ENCODE measurements at regions not wholly inside any gene's neighbourhood (a gene's known extent, or its start where the extent isn't known, plus 50 kb on each side); places are given as distances from the start of the nearest gene placed in this dataset.
A peak's percentile ranks its signal among the peaks of the same experiment; 100 is the strongest.

DNA sequence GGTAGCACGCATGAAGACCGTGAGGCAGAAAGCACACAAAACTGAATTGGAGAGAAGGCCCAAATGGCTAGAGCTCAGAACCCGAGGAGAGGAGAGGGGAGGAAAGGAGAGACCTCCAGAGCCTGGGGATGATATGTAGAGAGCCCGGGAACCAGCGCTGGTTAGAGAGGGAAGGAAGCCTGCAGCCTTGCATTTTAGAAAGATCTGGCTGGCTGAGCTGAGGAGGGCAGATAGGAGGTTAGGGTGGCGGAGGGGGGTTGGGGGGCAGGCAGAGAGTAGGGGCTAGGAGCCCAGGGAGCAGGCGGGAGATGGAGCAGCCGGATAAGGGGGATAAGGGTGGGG lies 127.2 kb downstream of the C9orf50 start:
- H3K27ac Mint-ChIP-seq (ENCODE audit: unreplicated experiment), result no peak overlapping the region
- no peak for DNase-seq (ENCODE audit: low read depth, low spot score)

DNA sequence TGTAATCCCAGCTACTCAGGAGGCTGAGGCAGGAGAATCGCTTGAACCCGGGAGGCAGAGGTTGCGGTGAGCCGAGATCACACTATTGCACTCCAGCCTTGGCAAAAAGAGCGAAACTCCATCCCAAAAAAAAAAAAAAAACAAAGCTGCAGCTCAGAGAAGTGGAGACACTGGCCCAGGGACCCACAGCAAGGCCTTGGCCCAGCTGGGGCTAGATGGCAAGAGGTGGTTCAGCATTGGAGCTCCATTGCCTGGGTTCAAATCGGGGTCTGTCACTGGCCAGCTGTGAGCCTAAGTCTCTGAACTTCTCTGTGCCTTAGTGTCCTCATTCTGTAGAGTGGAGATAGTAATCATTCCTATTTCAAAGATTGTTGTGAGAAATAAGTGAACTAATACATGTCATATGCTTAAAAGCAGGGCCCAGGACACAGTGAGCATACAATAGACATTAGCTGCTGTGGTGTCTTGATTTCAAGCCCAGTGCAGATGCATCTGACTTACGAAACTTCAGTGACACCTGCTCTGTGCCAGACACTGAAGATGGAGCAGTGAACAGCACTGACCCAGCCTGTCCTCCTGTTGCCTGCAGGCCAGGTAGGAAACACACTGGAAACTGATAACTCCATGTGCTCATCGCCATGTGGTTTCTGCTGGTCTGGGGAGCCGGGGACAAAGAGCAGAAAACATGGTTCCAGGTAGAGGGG lies 127.7 kb downstream of the C9orf50 start:
- no peak overlapping the region for H3K27ac Mint-ChIP-seq (ENCODE audit: unreplicated experiment)
- H3K4me3 Mint-ChIP-seq, result peak overlapping the region; percentile 64
- H3K4me1 Mint-ChIP-seq, result peaks cover 63% of the 10 kb centered on the region
- H3K36me3 Mint-ChIP-seq (ENCODE audit: low read depth), result no peaks in the 10 kb centered on the region
- no peak for DNase-seq (ENCODE audit: low read depth, low spot score)
- no peaks in the 10 kb centered on the region for H3K27me3 Mint-ChIP-seq (ENCODE audit: low read depth)
- TF ChIP-seq, protein P1, sequence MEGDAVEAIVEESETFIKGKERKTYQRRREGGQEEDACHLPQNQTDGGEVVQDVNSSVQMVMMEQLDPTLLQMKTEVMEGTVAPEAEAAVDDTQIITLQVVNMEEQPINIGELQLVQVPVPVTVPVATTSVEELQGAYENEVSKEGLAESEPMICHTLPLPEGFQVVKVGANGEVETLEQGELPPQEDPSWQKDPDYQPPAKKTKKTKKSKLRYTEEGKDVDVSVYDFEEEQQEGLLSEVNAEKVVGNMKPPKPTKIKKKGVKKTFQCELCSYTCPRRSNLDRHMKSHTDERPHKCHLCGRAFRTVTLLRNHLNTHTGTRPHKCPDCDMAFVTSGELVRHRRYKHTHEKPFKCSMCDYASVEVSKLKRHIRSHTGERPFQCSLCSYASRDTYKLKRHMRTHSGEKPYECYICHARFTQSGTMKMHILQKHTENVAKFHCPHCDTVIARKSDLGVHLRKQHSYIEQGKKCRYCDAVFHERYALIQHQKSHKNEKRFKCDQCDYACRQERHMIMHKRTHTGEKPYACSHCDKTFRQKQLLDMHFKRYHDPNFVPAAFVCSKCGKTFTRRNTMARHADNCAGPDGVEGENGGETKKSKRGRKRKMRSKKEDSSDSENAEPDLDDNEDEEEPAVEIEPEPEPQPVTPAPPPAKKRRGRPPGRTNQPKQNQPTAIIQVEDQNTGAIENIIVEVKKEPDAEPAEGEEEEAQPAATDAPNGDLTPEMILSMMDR (conservative IDR thresholded peaks at IDR 0.05), result no peak
- H3K9me3 Mint-ChIP-seq, result no peaks in the 10 kb centered on the region

More for the DNA sequence above, 127.2 kb downstream of the C9orf50 start:
- Mint-ChIP-seq H3K4me1 (peaks cover 66% of the 10 kb centered on the region), H3K9me3 (no peaks in the 10 kb centered on the region), H3K27me3 (ENCODE audit: low read depth) (no peaks in the 10 kb centered on the region), H3K4me3 (peak overlapping the region; percentile 64), H3K36me3 (ENCODE audit: low read depth) (no peaks in the 10 kb centered on the region)
- TF ChIP-seq, protein P1 (conservative IDR thresholded peaks at IDR 0.05), result no peak

DNA sequence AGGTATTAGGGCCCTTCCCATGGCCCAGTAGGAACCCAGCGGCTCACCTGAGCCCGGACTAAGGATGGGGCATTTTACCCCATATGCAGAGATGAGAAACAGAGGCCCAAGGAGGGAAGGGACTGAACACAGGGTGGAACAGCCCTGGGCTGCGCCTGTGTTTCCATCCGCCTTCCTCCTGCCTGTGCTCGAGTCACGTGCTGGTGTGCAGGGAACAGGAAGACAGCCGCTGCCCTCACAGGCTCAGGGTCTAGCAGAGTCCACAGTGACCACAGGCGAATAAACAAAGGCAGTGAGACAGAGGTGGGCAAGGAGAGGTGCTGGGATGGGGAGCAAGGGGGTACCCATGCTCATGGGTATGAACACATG lies 129.4 kb downstream of the C9orf50 start:
- Mint-ChIP-seq H3K4me3 (peak overlapping the region; percentile 49), H3K27ac (ENCODE audit: unreplicated experiment) (no peak overlapping the region), H3K4me1 (peaks cover 65% of the 10 kb centered on the region), H3K27me3 (ENCODE audit: low read depth) (no peaks in the 10 kb centered on the region), H3K36me3 (ENCODE audit: low read depth) (no peaks in the 10 kb centered on the region), H3K9me3 (no peaks in the 10 kb centered on the region)
- TF ChIP-seq, protein P1 (conservative IDR thresholded peaks at IDR 0.05), result no peak
- no peak for DNase-seq (ENCODE audit: low read depth, low spot score)

DNA sequence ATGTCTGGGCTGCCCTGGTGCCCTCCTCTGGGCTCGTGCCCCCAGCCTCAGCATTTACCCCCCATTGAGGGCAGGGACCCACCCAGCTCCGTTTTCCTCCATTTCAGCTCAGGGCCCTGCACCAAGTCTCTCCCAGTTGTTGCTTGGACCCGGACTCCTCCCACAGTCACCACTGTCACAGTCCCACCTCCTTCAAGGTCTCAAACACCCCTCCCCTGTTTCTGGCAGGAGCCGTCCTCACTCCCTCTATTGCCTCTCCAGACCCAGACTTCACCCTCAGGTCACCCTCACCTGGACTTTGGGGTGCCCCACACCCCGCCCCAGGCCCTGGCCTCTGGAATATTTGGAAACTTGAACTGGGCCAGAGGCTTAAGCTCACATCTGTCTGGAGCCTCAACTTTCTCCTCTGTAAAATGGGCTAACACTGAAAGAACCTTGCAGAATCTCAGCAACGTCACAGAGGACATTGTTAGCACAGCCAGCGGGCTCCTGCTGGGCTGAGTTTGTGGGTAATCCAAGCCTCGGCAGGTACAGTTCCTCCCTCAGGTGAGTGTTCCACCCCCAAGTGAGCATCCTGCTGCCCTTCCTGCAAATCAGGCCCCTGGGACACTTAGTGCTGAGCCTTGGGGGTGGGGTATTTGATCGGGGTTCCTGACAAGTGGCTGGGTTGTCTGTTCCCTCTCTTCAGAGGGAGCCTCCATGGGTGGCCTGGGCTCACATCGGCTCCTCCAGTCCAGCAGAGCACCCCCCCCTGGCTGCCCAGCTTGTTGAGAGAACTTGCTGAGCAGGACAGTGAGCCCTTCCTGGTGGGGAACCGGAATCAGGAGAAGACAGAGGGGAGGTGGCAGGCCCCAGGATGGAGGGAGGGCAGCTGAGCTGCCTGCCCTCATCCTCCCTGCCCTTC lies 130.1 kb downstream of the C9orf50 start:
- TF ChIP-seq, protein P1 (conservative IDR thresholded peaks at IDR 0.05), result no peak
- H3K9me3 Mint-ChIP-seq, result no peaks in the 10 kb centered on the region
- H3K27ac Mint-ChIP-seq (ENCODE audit: unreplicated experiment), result peak overlapping the region; percentile 81
- DNase-seq (ENCODE audit: low read depth, low spot score), result no peak
- H3K4me3 Mint-ChIP-seq, result peak overlapping the region; percentile 81
- H3K27me3 Mint-ChIP-seq (ENCODE audit: low read depth), result no peaks in the 10 kb centered on the region
- H3K4me1 Mint-ChIP-seq, result peaks cover 63% of the 10 kb centered on the region
- H3K36me3 Mint-ChIP-seq (ENCODE audit: low read depth), result no peaks in the 10 kb centered on the region

DNA sequence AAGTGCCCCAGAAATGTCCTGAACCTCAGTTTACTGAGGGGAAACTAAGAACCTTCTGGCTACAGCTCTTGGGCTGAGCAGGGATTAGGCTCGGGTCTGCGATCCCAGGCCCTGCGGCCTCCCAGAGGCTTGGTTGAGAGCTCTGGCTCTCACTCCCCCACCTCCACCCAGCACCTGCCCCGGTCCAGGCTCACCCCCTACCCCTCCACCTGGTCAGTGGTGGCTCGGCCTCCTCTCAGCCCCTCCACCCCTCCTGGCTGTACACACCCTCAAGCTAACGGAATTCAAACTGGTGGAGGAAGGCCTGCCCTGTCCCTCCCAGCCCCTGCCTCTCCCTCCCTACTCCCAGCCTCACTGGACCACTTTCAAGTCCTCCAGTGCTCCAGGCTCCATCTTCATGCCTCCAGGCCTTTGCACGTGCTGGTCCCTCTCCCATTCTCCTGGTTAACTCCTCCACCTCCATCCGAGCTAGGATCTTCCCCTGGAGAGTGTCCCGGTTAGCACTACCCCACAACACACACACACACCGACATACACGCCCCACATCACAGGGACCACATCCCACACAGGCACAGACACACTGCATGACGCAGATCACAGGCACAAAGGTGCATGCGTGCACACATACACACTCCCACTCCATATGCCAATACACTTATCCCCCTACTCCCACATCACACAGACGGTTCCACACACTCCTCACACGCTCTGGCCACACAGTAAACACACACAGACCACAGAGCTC lies 130.9 kb downstream of the C9orf50 start:
- peak overlapping the region; percentile 85 for H3K4me3 Mint-ChIP-seq
- DNase-seq (ENCODE audit: low read depth, low spot score), result no peak
- TF ChIP-seq, protein P1 (conservative IDR thresholded peaks at IDR 0.05), result no peak
- peaks cover 59% of the 10 kb centered on the region for H3K4me1 Mint-ChIP-seq
- H3K27me3 Mint-ChIP-seq (ENCODE audit: low read depth), result no peaks in the 10 kb centered on the region
- no peaks in the 10 kb centered on the region for H3K36me3 Mint-ChIP-seq (ENCODE audit: low read depth)
- H3K9me3 Mint-ChIP-seq, result no peaks in the 10 kb centered on the region
- peak overlapping the region; percentile 81 for H3K27ac Mint-ChIP-seq (ENCODE audit: unreplicated experiment)
